HCT116 (cell line): ENCODE measurements at regions not wholly inside any gene's neighbourhood (a gene's known extent, or its start where the extent isn't known, plus 50 kb on each side); places are given as distances from the start of the nearest gene placed in this dataset.

Source experiments
- ATAC-seq: fragments of 200-7000 bp; cut with Tn5 transposase; 2 replicates; pipeline ENCODE4 v1.9.1; 2020; ENCODE audit warnings: mild to moderate bottlenecking, moderate library complexity
- BruUV-seq: library from RNA; stranded (reverse); fragments of 400-500 nt; replicated peaks from 2 replicates; lab custom pipeline; 2021; lab: Mats Ljungman, UMichigan
- CTCF ChIA-PET: fragments of 300-600 bp; sonication (Branson Sonifier 250); formaldehyde crosslinking; loops from one replicate; lab custom pipeline; 2021; ENCODE audit warnings: antibody characterized with exemption; lab: Charles Lee
- POLR2A ChIA-PET: fragments of 300-600, 350-600 bp; sonication (Branson Sonifier 250); formaldehyde crosslinking; loops from one replicate; lab custom pipeline; 2021; ENCODE audit warnings: antibody characterized with exemption; lab: Charles Lee
- RAD21 ChIA-PET, 2 experiments: fragments of 300-600 bp; sonication (Branson Sonifier 250); formaldehyde crosslinking; loops; one replicate each; lab custom pipeline; 2023; ENCODE audit warnings: low total read pairs in 2 of 2; ENCODE audit not compliant: uncharacterized antibody in 2 of 2, unreplicated experiment in 2 of 2, low non-redundant PET in 1 of 2; lab: Charles Lee
- DNase-seq: peaks from one replicate; pipeline ENCODE4 v3.0.0-alpha.2; 2010; ENCODE audit warnings: low read depth, low spot score
- H2AFZ ChIP-seq: fragments of 200-600 bp; shearing (Covaris generic), sonication (generic); 2 replicates; pipeline ENCODE4 v1.6.1; 2017; ENCODE audit warnings: low read depth, mixed run types, mixed read lengths, antibody characterized with exemption, low read length; ENCODE audit not compliant: poor library complexity, severe bottlenecking
- H3K27ac ChIP-seq: 2 replicates; pipeline ENCODE4 v1.5.1; 2012; ENCODE audit warnings: low read depth, low read length
- H3K27me3 ChIP-seq: fragments of 200-600 bp; sonication (generic); 2 replicates; pipeline ENCODE4 v1.6.1; 2016; ENCODE audit warnings: mixed run types, low read length, mixed read lengths; ENCODE audit not compliant: insufficient read depth
- H3K36me3 ChIP-seq, 2 experiments: fragments of 200-500 bp in 1 of 2; fragments of 200-600 bp in 1 of 2; sonication (Bioruptor generic) in 1 of 2; sonication (generic) in 1 of 2; 2 replicates each; pipeline versions ENCODE4 v1.5.1 to v1.6.1; 2014 to 2016; ENCODE audit warnings: low read length in 2 of 2, inconsistent platforms in 1 of 2, mixed read lengths in 1 of 2, mixed run types in 1 of 2; ENCODE audit not compliant: insufficient read depth in 2 of 2, control insufficient read depth in 1 of 2
- H3K4me1 ChIP-seq, 2 experiments: fragments of 200-600 bp in 1 of 2; sonication (generic) in 1 of 2; 2 replicates each; pipeline versions ENCODE4 v1.5.1 to v1.6.1; 2012 to 2017; ENCODE audit warnings: low read length in 2 of 2, inconsistent platforms in 1 of 2, mild to moderate bottlenecking in 1 of 2, mixed read lengths in 1 of 2, mixed run types in 1 of 2, moderate library complexity in 1 of 2; ENCODE audit not compliant: insufficient read depth in 2 of 2, control insufficient read depth in 1 of 2
- H3K4me2 ChIP-seq: fragments of 200-600 bp; sonication (generic); 2 replicates; pipeline ENCODE4 v1.6.1; 2017; ENCODE audit warnings: mixed run types, low read length, mixed read lengths
- H3K4me3 ChIP-seq, 2 experiments: fragments of 200-600 bp in 1 of 2; sonication (generic) in 1 of 2; replicated peaks in 1 of 2; 2 replicates each; pipeline ENCODE4 v1.5.1; 2011 to 2016; ENCODE audit warnings: low read length in 2 of 2, control low read depth in 1 of 2, low read depth in 1 of 2, mild to moderate bottlenecking in 1 of 2, mixed read lengths in 1 of 2, mixed run types in 1 of 2
- H3K79me2 ChIP-seq: fragments of 200-600 bp; sonication (generic); 2 replicates; pipeline ENCODE4 v1.6.1; 2017; ENCODE audit warnings: mild to moderate bottlenecking, mixed run types, low read length, moderate library complexity, mixed read lengths; ENCODE audit not compliant: insufficient read depth
- H3K9ac ChIP-seq: fragments of 200-600 bp; sonication (generic); 2 replicates; pipeline ENCODE4 v1.6.1; 2016; ENCODE audit warnings: low read length, mixed read lengths
- H3K9me2 ChIP-seq: fragments of 200-600 bp; sonication (generic), shearing (Covaris generic); 2 replicates; pipeline ENCODE4 v1.6.1; 2017; ENCODE audit warnings: mixed run types, mild to moderate bottlenecking, moderate library complexity; ENCODE audit not compliant: insufficient read depth
- H3K9me3 ChIP-seq, 2 experiments: fragments of 200-500 bp in 1 of 2; fragments of 200-600 bp in 1 of 2; sonication (Bioruptor generic) in 1 of 2; sonication (generic) in 1 of 2; 2 replicates each; pipeline ENCODE4 v1.6.1; 2014 to 2017; ENCODE audit warnings: low read length in 2 of 2, mixed read lengths in 2 of 2, inconsistent platforms in 1 of 2, low read depth in 1 of 2, mild to moderate bottlenecking in 1 of 2, mixed run types in 1 of 2, moderate library complexity in 1 of 2; ENCODE audit not compliant: control insufficient read depth in 1 of 2, insufficient read depth in 1 of 2
- H4K20me1 ChIP-seq: fragments of 200-600 bp; sonication (generic), shearing (Covaris generic); 2 replicates; pipeline ENCODE4 v1.6.1; 2017; ENCODE audit warnings: mixed run types, mild to moderate bottlenecking, moderate library complexity; ENCODE audit not compliant: insufficient read depth
- ATF3 ChIP-seq: IDR thresholded peaks from 2 replicates; pipeline ENCODE4 v1.6.1; 2012
- EGR1 ChIP-seq: IDR thresholded peaks from 2 replicates; pipeline ENCODE4 v1.6.1; 2012; ENCODE audit warnings: low read depth
- ELF1 ChIP-seq: IDR thresholded peaks from 2 replicates; pipeline ENCODE4 v1.6.1; 2012; ENCODE audit warnings: low read depth, borderline replicate concordance
- FOSL1 ChIP-seq: IDR thresholded peaks from 2 replicates; pipeline ENCODE4 v1.6.1; 2012; ENCODE audit warnings: low read depth
- JUND ChIP-seq: IDR thresholded peaks from 2 replicates; pipeline ENCODE4 v1.6.1; 2012
- RAD21 ChIP-seq: IDR thresholded peaks from 2 replicates; pipeline ENCODE4 v1.6.1; 2012; ENCODE audit warnings: low read depth, mild to moderate bottlenecking
- SP1 ChIP-seq: IDR thresholded peaks from 2 replicates; pipeline ENCODE4 v1.6.1; 2012; ENCODE audit warnings: low read depth
- SRF ChIP-seq: IDR thresholded peaks from 2 replicates; pipeline ENCODE4 v1.6.1; 2012; ENCODE audit warnings: low read depth
- TCF7L2 ChIP-seq: IDR thresholded peaks from 2 replicates; pipeline ENCODE4 v1.7.0; 2011; ENCODE audit warnings: borderline replicate concordance, inconsistent platforms; ENCODE audit not compliant: insufficient read depth, insufficient read length; ENCODE audit errors: extremely low read depth
- YY1 ChIP-seq: IDR thresholded peaks from 2 replicates; pipeline ENCODE4 v1.6.1; 2011; ENCODE audit warnings: low read length, low read depth, moderate library complexity, mild to moderate bottlenecking; ENCODE audit not compliant: insufficient replicate concordance; ENCODE audit errors: extremely low read depth
- ZFX ChIP-seq: fragments of 450-650 bp; IDR thresholded peaks from 2 replicates; pipeline ENCODE4 v1.6.1; 2017
- ZNF274 ChIP-seq: fragments of 200-500 bp; sonication (Bioruptor generic); IDR thresholded peaks from 2 replicates; pipeline ENCODE4 v1.6.1; 2014; ENCODE audit warnings: mild to moderate bottlenecking, low read depth, low read length, inconsistent platforms
- intact Hi-C: fragments of 100-400 bp; cut with micrococcal nuclease; formaldehyde crosslinking; loops from 2 replicates; pipeline ENCODE4 v1.10.0; 2022

GRCh38 chr6:27129095-27129815 is 118.2 kb upstream of the PRSS16 start:
- H3K27ac ChIP-seq, result no peak overlapping the region
- CTCF ChIA-PET, result no interaction called here
- H3K4me2 ChIP-seq, result no peak overlapping the region

DNA sequence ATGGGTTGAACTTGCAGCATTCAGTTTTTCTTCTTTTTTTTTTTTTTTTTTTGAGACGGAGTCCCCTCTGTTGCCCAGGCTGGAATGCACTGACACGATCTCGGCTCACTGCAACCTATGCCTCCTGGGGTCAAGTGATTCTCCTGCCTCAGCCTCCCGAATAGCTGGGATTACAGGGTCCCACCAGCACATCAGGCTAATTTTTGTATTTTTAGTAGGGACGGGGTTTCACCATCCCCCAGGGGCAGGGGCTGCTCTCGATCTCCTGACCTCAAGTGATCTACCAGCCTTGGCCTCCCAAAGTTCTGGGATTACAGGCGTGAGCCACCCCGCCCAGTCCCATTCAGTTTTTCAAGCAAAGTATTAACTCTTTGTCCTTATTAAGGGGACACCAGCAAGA is 117.6 kb upstream of the PRSS16 start:
- intact Hi-C loops, result loop anchor here (5.0 kb wide), 5 partner anchors 533 to 1098 kb away; partner anchors contain the start of gene ABT1
- no peak overlapping the region for H3K4me3 ChIP-seq
- POLR2A ChIA-PET, result interaction anchor here (6.1 kb wide), 1 partner anchor 17 kb away, joined by 390 read pairs; a partner anchor contains a TSS

More at GRCh38 chr6:27129095-27129815, 118.2 kb upstream of the PRSS16 start:
- no TSS peak for BruUV-seq
- ChIA-PET POLR2A (no interaction called here), RAD21 (no interaction called here)
- Histone ChIP-seq H3K27me3 (no peaks in the 10 kb centered on the region), H3K9ac (no peak overlapping the region), H3K4me1 (peaks cover 17 to 42% of the 10 kb centered on the region in 2 experiments), H4K20me1 (no peaks in the 10 kb centered on the region), H3K4me3 (no peak overlapping the region), H3K9me3 (no peaks in the 10 kb centered on the region), H3K36me3 (no peaks in the 10 kb centered on the region), H2AFZ (no peak overlapping the region), H3K79me2 (no peaks in the 10 kb centered on the region), H3K9me2 (no peaks in the 10 kb centered on the region; the same call in 1 of the 2 replicates)
- intact Hi-C loops, result no loop called here
- DNase-seq (no peak), ATAC-seq (no peak)
- TF ChIP-seq SRF (peak; percentile 46; the same call in 1 of the 2 replicates), JUND (no peak), ATF3 (no peak), TCF7L2 (no peak), FOSL1 (no peak), RAD21 (no peak), ZNF274 (no peak)

More for the DNA sequence above, 117.6 kb upstream of the PRSS16 start:
- H3K79me2 ChIP-seq, result no peaks in the 10 kb centered on the region
- ATAC-seq (no peak), DNase-seq (no peak)
- CTCF ChIA-PET, result no interaction called here
- peaks cover 21 to 48% of the 10 kb centered on the region in 2 experiments for H3K4me1 ChIP-seq
- H3K27ac ChIP-seq, result peak overlapping the region; percentile 99; the same call in 1 of the 2 replicates
- no peak overlapping the region; the same call in 1 of the 2 replicates for H3K9ac ChIP-seq
- no peaks in the 10 kb centered on the region; the same call in 1 of the 2 replicates for H3K9me2 ChIP-seq
- H3K36me3 ChIP-seq, result no peaks in the 10 kb centered on the region
- no peak overlapping the region for H3K4me2 ChIP-seq
- RAD21 ChIA-PET, result no interaction called here
- no peak overlapping the region for H2AFZ ChIP-seq
- no TSS peak for BruUV-seq
- H3K9me3 ChIP-seq, result no peaks in the 10 kb centered on the region
- no peaks in the 10 kb centered on the region for H4K20me1 ChIP-seq
- TF ChIP-seq SP1 (no peak), ZFX (no peak), TCF7L2 (no peak), YY1 (no peak), EGR1 (no peak), SRF (no peak), RAD21 (no peak), ELF1 (no peak)
- H3K27me3 ChIP-seq, result no peaks in the 10 kb centered on the region
